Ovary (tissue), 3 donors: ENCODE measurements at regions not wholly inside any gene's neighbourhood (a gene's known extent, or its start where the extent isn't known, plus 50 kb on each side); places are given as distances from the start of the nearest gene placed in this dataset.

Experiments used
- CTCF ChIP-seq, 3 donors: fragments of 450-650 bp in 2 of 3; fragments of 200-600 bp in 1 of 3; IDR thresholded peaks; one replicate each; pipeline versions ENCODE4 v1.5.1 to v1.8.0; 2016 to 2022; ENCODE audit warnings: antibody characterized with exemption in 3 of 3, mild to moderate bottlenecking in 1 of 3
- EP300 ChIP-seq: sonication (generic); formaldehyde crosslinking; IDR thresholded peaks from one replicate; pipeline ENCODE4 v1.6.1; 2017; ENCODE audit warnings: antibody characterized with exemption
- POLR2A ChIP-seq: fragments of 450-650 bp; IDR thresholded peaks from one replicate; pipeline ENCODE4 v1.6.1; 2017; ENCODE audit warnings: antibody characterized with exemption, mild to moderate bottlenecking, moderate library complexity
- donor health status: DM: no; HTN: no; CAD: no.

DNA sequence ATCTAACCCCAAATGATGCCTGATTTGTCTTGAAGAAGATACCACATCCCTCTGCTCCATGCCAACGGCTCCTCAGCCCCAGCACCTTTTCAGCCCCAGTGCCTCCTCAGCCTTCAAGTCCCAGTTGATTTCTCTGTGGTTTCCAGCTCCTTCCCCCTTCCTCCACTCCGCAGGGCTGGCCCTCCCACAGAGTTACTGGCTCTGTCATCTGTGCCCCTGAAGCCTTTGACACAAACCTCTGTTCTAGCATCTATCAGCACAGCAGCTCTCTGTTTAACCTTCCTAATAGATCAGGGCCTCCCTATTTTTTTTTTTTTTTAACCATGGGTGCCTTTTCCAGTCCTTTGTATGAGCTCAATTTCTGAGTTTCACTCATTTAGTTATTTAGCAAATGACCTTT, 201.3 kb upstream of the CXCR4 start:
- TF ChIP-seq CTCF (IDR thresholded peaks at IDR 0.05) = no peak
- TF ChIP-seq POLR2A = no peak
- TF ChIP-seq EP300 = no peak
